ENCODE measurements at regions not wholly inside any gene's neighbourhood (a gene's known extent, or its start where the extent isn't known, plus 50 kb on each side); places are given as distances from the start of the nearest gene placed in this dataset.

DNA sequence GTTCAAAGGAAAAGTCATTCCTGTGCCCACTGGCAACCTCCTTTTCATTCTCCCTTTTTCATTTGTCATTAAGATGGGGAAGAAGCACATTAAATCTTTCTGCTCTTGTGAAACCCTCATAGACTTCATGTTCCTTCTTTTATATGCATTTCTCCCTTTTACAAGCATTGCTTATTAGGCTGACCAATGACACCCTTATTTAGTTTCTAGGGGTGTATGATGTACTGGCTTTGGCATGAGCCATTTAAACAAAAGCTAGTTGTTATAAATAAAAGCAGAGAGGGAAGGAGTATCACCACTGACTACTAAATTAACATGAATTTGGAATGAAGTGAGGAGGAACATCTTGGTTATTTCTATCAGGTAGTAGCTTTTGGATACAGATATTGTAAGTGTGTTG lies 68.2 kb upstream of the PCDH9 start:
- TF ChIP-seq, protein P1, sequence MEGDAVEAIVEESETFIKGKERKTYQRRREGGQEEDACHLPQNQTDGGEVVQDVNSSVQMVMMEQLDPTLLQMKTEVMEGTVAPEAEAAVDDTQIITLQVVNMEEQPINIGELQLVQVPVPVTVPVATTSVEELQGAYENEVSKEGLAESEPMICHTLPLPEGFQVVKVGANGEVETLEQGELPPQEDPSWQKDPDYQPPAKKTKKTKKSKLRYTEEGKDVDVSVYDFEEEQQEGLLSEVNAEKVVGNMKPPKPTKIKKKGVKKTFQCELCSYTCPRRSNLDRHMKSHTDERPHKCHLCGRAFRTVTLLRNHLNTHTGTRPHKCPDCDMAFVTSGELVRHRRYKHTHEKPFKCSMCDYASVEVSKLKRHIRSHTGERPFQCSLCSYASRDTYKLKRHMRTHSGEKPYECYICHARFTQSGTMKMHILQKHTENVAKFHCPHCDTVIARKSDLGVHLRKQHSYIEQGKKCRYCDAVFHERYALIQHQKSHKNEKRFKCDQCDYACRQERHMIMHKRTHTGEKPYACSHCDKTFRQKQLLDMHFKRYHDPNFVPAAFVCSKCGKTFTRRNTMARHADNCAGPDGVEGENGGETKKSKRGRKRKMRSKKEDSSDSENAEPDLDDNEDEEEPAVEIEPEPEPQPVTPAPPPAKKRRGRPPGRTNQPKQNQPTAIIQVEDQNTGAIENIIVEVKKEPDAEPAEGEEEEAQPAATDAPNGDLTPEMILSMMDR (IDR thresholded peaks at IDR 0.05), result no peak
- TF ChIP-seq POLR2A (IDR thresholded peaks at IDR 0.05), result no peak
